ENCODE measurements at regions not wholly inside any gene's neighbourhood (a gene's known extent, or its start where the extent isn't known, plus 50 kb on each side); places are given as distances from the start of the nearest gene placed in this dataset.
"Not testable (repeated sequence)": the region's sequence is repeated elsewhere in the genome, so short reads cannot be mapped to it uniquely, and the experiment has no call there.

DNA sequence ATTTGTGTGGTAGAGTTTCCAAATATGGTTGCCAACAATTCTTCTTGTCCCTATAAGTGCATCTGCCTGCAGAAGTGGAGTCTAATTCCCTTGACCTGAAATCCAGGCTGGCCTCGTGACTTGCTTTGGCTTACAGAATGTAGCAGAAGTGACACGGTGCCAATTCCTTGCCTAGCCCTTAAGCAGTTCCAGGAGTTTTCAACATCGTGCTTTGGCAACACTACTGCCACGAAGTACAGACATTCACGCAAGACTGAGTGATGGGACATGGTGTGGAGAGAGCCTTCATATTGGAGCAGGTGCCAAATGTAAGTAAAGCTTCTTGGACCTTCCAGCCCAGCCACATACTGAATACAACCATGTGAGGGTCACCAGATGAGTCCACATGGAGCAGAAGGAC lies 92.9 kb upstream of the NEK6 start:
- intact Hi-C loops (cut with micrococcal nuclease) = no loop called here

GRCh38 chr9:124174433-124174832 lies 83.3 kb upstream of the NEK6 start:
- intact Hi-C loops (cut with micrococcal nuclease) = no loop called here

DNA sequence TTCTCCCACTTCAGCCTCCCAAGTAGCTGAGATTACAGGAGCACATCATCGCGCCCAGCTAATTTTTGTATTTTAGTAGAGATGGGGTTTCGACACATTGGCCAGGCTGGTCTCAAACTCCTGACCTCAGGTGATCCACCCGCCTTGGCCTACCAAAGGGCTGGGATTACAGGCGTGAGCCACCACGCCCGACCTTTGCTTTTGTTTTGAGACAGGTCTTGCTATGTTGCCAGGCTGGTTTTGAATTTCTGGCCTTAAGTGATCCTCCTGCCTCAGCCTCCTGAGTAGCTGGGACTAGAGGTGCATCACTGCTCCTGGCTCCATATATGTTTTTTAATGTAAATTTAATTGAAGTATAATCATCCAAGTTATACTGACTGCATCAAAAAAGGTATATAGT lies 80.2 kb upstream of the NEK6 start:
- intact Hi-C loops (cut with micrococcal nuclease) = not testable (repeated sequence)

- intact Hi-C loops (cut with micrococcal nuclease) = no loop called here
Observed at GRCh38 chr9:124179196-124180071, 78.3 kb upstream of the NEK6 start.

DNA sequence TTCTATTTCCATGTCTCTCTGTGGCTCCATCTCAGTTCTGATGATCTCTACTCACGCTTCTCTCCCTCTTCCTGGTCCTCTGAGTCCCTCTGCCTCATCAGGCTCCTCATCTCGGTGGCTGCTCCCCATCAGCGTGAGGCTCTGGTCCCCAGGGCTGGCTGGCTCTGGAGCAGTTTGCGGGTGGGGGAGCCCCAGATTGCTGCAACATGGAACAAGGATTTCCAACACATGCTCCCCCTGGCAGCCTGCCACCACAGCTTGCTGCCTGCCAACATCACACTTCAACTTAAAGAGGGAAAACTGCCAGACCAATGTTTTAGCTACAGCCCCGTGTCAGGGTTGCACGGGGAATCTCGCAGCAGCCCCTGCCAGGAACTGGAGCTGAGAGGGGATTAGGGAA lies 77.2 kb upstream of the NEK6 start:
- intact Hi-C loops (cut with micrococcal nuclease) = no loop called here

DNA sequence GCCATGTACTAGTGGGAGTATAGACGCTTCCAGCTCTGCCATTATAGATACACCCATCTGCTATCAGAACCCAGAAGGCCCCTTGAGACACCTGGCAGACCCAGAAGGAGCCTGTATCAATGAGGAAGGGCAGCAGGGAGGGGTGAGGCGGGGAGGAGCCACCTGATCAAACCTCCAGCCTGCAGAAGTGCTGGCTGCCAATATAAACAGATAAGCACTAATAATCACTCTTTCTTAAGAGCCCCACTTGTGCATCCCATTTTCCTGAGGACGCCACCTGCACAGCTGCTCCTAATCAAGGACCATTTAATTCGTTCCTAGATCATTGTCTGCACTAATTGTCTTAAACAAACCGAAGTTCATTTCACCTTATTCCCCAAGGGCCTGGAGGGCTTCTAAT lies 75.0 kb upstream of the NEK6 start:
- intact Hi-C loops (cut with micrococcal nuclease) = no loop called here

GRCh38 chr9:124183772-124184171 lies 74.0 kb upstream of the NEK6 start:
- intact Hi-C loops (cut with micrococcal nuclease) = no loop called here

DNA sequence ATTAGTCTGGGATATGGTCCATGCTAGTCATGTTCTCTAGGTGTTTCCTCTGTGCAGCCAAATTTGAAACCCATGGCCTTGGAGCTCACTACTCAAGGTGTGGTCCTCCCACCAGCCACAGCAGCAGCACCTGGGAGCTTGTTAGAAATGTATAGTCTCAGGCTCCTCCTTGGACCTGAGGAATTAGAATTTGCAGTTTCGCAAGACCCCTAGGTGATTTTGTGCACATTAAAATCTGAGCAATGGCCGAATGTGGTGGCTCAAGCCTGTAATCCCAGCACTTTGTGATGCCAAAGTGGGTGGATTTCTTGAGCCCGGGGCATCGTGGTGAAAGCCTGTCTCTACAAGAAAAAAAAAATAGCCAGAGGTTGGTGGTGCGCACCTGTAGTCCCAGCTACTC lies 72.3 kb upstream of the NEK6 start:
- intact Hi-C loops (cut with micrococcal nuclease) = no loop called here

GRCh38 chr9:124187311-124187710 lies 70.4 kb upstream of the NEK6 start:
- intact Hi-C loops (cut with micrococcal nuclease) = no loop called here

GRCh38 chr9:124188331-124189110 lies 69.2 kb upstream of the NEK6 start:
- intact Hi-C loops (cut with micrococcal nuclease) = no loop called here

DNA sequence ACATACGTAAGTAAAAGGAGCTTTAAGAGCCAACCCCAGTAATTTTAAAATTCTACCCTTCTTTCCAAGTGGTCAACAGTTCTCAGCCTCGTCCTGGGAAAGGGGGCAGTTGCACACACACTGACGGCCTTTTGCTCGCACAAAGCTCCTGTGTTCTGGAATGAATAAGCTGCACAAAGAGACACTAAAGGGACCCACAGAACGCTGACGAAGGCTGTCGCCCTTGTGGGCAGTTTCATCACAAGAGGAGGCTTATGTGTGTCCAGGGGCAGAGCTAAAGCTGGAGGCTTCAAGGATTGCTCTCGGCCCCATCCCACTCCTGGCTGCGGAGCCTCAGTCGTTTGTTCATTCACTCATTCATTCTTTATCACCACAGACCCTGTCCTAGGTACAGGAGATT lies 67.0 kb upstream of the NEK6 start:
- intact Hi-C loops (cut with micrococcal nuclease) = no loop called here

GRCh38 chr9:124191691-124192395 lies 65.9 kb upstream of the NEK6 start:
- intact Hi-C loops (cut with micrococcal nuclease) = no loop called here

GRCh38 chr9:124196814-124197176 lies 61.0 kb upstream of the NEK6 start:
- intact Hi-C loops (cut with micrococcal nuclease) = no loop called here

- intact Hi-C loops (cut with micrococcal nuclease) = no loop called here
Observed at GRCh38 chr9:124197177-124198095, 60.3 kb upstream of the NEK6 start.

GRCh38 chr9:124198331-124198730 lies 59.4 kb upstream of the NEK6 start:
- intact Hi-C loops (cut with micrococcal nuclease) = no loop called here

GRCh38 chr9:124198948-124199347 lies 58.8 kb upstream of the NEK6 start:
- intact Hi-C loops (cut with micrococcal nuclease) = no loop called here

GRCh38 chr9:124199474-124199873 lies 58.3 kb upstream of the NEK6 start:
- intact Hi-C loops (cut with micrococcal nuclease) = no loop called here

GRCh38 chr9:124202447-124202971 lies 55.2 kb upstream of the NEK6 start:
- intact Hi-C loops (cut with micrococcal nuclease) = loop anchor here (2.0 to 5.0 kb wide), 4 partner anchors 14 to 215 kb away; partner anchors contain the start of gene PSMB7

GRCh38 chr9:124205686-124206352 lies 51.9 kb upstream of the NEK6 start:
- intact Hi-C loops (cut with micrococcal nuclease) = no loop called here

DNA sequence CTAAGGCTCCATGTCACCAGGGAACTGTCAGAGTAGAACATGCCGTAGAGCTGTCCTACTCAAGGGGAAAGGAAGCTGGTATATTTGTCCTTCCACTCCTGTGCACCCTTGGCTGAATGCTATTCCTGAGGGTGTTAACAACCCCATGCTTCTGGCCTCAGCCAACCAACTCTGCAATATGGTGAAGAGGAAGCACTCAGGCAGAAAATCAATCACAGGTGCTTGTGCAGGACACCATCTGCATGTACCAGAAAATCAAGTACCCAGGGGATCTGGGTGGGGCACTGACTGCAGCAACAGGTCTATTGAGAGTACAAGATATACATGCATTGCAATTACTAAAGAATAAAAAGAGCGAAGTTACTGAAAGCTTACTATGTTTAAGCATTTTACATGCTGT lies 51.4 kb upstream of the NEK6 start:
- intact Hi-C loops (cut with micrococcal nuclease) = no loop called here

Measured in T-helper 1 cell treated with Interleukin-12 subunit alpha and Interleukin-12 subunit beta and Interleukin-4 antibody, amounts not matched to agents 30 ng/mL and 1 ng/mL, for 36 hours (primary cell).